ENCODE measurements at regions not wholly inside any gene's neighbourhood (a gene's known extent, or its start where the extent isn't known, plus 50 kb on each side); places are given as distances from the start of the nearest gene placed in this dataset.

DNA sequence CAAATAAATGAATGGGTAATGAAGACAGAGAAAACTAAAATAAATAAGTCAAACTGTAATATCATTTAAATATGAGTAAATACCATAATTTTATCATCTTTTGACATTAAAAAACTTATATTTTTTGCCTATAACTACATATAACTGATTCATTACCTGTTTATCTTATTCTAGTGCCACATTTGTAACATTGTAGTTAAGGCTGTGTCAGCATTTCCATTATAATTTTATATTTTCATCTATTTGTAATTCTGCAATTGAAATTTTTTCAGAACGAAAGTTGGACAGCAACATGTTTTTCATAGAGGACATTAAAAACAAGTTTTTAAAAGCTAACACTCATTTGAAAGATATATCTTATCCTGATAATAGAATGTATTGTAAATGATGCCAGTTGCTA lies 1286.5 kb downstream of the LRFN5 start:
- Histone ChIP-seq H3K27ac (ENCODE audit: low read length) (no peak overlapping the region), H3K4me1 (ENCODE audit: control insufficient read depth, insufficient read depth, low read length) (no peaks in the 10 kb centered on the region), H3K9me3 (ENCODE audit: control insufficient read depth, low read depth, low read length) (no peaks in the 10 kb centered on the region), H3K4me3 (ENCODE audit: low read length) (no peak overlapping the region), H3K36me3 (ENCODE audit: control insufficient read depth, insufficient read depth, low read length) (no peaks in the 10 kb centered on the region), H3K27me3 (ENCODE audit: control insufficient read depth, insufficient read depth, low read length) (no peaks in the 10 kb centered on the region)
- DNase-seq, result no peak
- no CpG with 5 or more reads among the region's 1 CpG for WGBS (ENCODE audit: insufficient coverage, low lambda C conversion rate)

DNA sequence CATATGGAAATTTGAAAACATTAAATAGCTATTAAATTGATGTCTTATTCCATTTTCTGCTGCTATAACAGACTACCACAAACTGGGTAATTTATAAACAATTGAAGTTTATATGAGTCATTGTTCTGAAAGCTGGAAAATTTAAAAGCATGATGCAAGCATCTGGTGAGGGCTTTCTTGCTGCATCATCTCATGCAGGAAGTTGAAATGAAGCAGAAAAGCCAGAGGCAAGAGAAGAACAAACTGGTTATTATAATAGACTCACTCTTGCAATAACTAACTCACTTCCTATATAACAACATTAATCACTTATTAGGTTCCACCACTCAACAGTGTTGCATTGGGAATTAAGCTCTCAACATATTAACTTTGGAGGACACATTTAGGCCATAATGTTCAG lies 1277.4 kb downstream of the LRFN5 start:
- no peak overlapping the region for H3K4me3 ChIP-seq (ENCODE audit: low read length)
- no peaks in the 10 kb centered on the region for H3K27me3 ChIP-seq (ENCODE audit: control insufficient read depth, insufficient read depth, low read length)
- H3K4me1 ChIP-seq (ENCODE audit: control insufficient read depth, insufficient read depth, low read length), result no peaks in the 10 kb centered on the region
- DNase-seq, result no peak
- H3K9me3 ChIP-seq (ENCODE audit: control insufficient read depth, low read depth, low read length), result no peaks in the 10 kb centered on the region
- no peaks in the 10 kb centered on the region for H3K36me3 ChIP-seq (ENCODE audit: control insufficient read depth, insufficient read depth, low read length)
- H3K27ac ChIP-seq (ENCODE audit: low read length), result no peak overlapping the region

DNA sequence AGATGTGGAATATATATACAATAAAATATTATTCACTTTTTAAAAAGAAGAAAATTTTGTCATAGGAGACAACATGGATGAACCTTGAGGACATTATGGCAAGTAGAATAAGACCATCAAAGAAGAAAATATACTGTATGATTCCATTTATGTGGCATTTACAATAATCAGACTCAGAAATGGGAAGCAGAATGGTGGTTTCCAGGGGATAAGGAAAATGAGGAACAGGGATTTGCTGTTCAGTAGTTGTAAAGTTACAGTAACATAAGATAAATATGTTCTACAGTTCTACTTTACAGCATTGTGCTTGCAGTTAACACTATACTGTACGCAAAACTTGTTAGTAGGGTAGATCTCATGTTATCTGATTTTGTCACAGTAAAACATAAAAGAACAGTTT lies 1271.0 kb downstream of the LRFN5 start:
- DNase-seq, result no peak
- no peaks in the 10 kb centered on the region for H3K4me1 ChIP-seq (ENCODE audit: control insufficient read depth, insufficient read depth, low read length)
- no peaks in the 10 kb centered on the region for H3K9me3 ChIP-seq (ENCODE audit: control insufficient read depth, low read depth, low read length)
- no peaks in the 10 kb centered on the region for H3K36me3 ChIP-seq (ENCODE audit: control insufficient read depth, insufficient read depth, low read length)
- 100% methylated on average over 1 of the region's 1 CpG for WGBS (ENCODE audit: insufficient coverage, low lambda C conversion rate)
- no peak overlapping the region for H3K27ac ChIP-seq (ENCODE audit: low read length)
- H3K27me3 ChIP-seq (ENCODE audit: control insufficient read depth, insufficient read depth, low read length), result no peaks in the 10 kb centered on the region
- H3K4me3 ChIP-seq (ENCODE audit: low read length), result no peak overlapping the region

DNA sequence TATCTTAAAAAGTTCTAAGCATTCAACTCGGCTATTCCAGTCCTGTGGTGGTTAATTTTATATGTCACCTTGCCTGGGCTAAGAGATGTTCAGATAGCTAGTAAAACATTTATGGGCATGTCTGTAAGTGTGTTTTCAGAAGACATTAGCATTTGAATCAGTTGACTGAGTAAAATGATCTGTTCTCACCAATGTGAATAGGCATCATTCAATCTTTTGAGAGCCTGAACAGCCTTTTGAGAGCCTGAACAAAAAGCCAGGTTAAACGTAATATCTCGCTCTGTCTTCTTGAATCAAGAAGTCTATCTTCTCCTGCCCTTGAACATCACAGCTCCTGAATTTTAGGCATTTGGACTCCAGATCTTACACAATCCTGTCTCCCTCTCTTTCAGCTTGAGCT lies 1266.1 kb downstream of the LRFN5 start:
- Histone ChIP-seq H3K4me1 (ENCODE audit: control insufficient read depth, insufficient read depth, low read length) (no peaks in the 10 kb centered on the region), H3K27ac (ENCODE audit: low read length) (no peak overlapping the region), H3K4me3 (ENCODE audit: low read length) (no peak overlapping the region), H3K27me3 (ENCODE audit: control insufficient read depth, insufficient read depth, low read length) (no peaks in the 10 kb centered on the region), H3K9me3 (ENCODE audit: control insufficient read depth, low read depth, low read length) (peaks cover 3% of the 10 kb centered on the region), H3K36me3 (ENCODE audit: control insufficient read depth, insufficient read depth, low read length) (no peaks in the 10 kb centered on the region)
- 40% methylated on average over 1 of the region's 3 CpGs for whole genome bisulfite sequencing (ENCODE audit: insufficient coverage, low lambda C conversion rate)
- no peak for DNase-seq

DNA sequence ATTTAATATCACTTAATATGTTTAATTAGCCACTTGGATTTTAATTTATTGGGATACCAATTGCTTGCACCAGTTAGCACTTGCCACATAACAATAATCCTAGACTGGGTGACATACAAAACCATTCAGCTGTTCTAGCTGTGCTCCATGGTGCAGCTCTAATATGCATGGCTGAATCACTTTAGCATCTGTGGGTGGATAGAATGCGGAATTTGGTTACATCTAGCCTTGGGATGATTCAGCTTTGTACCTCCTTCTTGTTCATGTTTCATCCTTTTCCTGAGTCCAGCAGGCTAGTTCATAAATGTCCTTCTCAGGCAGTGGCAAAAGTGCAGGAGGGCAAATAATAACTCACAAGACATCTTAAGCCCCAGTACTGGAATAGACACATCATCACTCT lies 1263.0 kb downstream of the LRFN5 start:
- no peak overlapping the region for H3K27ac ChIP-seq (ENCODE audit: low read length)
- no peak for DNase-seq
- H3K27me3 ChIP-seq (ENCODE audit: control insufficient read depth, insufficient read depth, low read length), result no peaks in the 10 kb centered on the region
- no peaks in the 10 kb centered on the region for H3K4me1 ChIP-seq (ENCODE audit: control insufficient read depth, insufficient read depth, low read length)
- 100% methylated on average over 1 of the region's 1 CpG for WGBS (ENCODE audit: insufficient coverage, low lambda C conversion rate)
- H3K4me3 ChIP-seq (ENCODE audit: low read length), result no peak overlapping the region
- H3K9me3 ChIP-seq (ENCODE audit: control insufficient read depth, low read depth, low read length), result peaks cover 3% of the 10 kb centered on the region
- no peaks in the 10 kb centered on the region for H3K36me3 ChIP-seq (ENCODE audit: control insufficient read depth, insufficient read depth, low read length)

DNA sequence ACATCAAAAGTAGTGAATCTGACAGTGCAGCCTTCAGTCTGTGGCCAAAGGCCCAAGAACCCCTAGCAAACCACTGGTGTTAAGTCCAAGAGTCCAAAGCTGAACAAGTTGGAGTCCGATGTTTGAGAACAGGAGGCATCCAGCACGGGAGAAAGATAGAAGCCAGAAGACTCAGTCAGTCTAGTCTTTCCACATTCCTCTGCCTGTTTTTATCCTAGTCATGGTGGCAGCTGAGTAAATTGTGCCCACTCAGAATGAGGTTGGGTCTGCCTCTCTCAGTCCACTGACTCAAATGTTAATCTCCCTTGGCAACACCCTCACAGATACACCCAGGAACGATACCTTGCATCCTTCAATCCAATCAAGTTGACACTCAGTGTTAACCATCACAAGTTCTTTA lies 1255.4 kb downstream of the LRFN5 start:
- no CpG with 5 or more reads among the region's 3 CpGs for WGBS (ENCODE audit: insufficient coverage, low lambda C conversion rate)
- Histone ChIP-seq H3K4me3 (ENCODE audit: low read length) (no peak overlapping the region), H3K9me3 (ENCODE audit: control insufficient read depth, low read depth, low read length) (no peaks in the 10 kb centered on the region), H3K4me1 (ENCODE audit: control insufficient read depth, insufficient read depth, low read length) (no peaks in the 10 kb centered on the region), H3K27ac (ENCODE audit: low read length) (no peak overlapping the region), H3K27me3 (ENCODE audit: control insufficient read depth, insufficient read depth, low read length) (no peaks in the 10 kb centered on the region), H3K36me3 (ENCODE audit: control insufficient read depth, insufficient read depth, low read length) (no peaks in the 10 kb centered on the region)
- DNase-seq, result no peak

DNA sequence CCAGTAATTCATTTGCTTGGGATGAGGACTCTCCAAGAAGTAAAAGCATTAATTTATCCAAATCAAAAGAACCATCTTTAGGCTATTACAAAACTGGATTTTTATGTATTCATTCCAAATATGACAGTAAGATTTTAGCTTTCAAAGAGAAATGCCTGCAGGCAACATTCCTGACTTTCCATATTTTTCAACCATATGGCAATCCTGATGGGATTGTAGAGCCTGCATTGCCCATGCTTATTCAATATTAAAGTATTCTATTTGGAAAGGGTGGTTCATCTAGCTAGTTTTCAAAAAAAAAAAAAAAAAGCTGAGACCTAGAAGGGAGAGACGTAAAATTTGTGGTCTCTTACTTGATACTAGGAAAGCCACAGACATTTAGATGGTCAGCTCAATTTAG lies 1253.7 kb downstream of the LRFN5 start:
- Histone ChIP-seq H3K36me3 (ENCODE audit: control insufficient read depth, insufficient read depth, low read length) (no peaks in the 10 kb centered on the region), H3K4me1 (ENCODE audit: control insufficient read depth, insufficient read depth, low read length) (no peaks in the 10 kb centered on the region), H3K9me3 (ENCODE audit: control insufficient read depth, low read depth, low read length) (no peaks in the 10 kb centered on the region), H3K27me3 (ENCODE audit: control insufficient read depth, insufficient read depth, low read length) (no peaks in the 10 kb centered on the region), H3K27ac (ENCODE audit: low read length) (no peak overlapping the region), H3K4me3 (ENCODE audit: low read length) (no peak overlapping the region)
- DNase-seq, result no peak
- no CpG with 5 or more reads among the region's 1 CpG for WGBS (ENCODE audit: insufficient coverage, low lambda C conversion rate)

DNA sequence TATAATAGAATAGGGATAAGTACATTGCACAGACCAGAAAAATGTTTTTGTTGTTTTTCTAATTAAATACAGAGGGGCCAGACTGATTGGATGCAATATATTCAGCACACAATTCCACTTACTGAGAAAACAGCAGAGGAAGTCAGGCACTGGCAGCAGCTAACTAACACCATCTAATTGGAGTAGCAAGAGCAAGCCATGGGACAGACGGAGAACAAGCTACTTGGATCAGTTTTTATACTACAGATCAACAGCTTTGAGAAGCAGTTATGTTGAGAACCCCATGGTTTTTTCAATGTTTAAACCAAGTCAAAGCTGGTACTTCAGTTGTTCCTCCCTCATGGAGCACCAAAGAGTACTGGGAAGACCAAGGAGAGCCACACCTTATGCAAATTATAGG lies 1249.4 kb downstream of the LRFN5 start:
- H3K9me3 ChIP-seq (ENCODE audit: control insufficient read depth, low read depth, low read length), result no peaks in the 10 kb centered on the region
- no peaks in the 10 kb centered on the region for H3K4me1 ChIP-seq (ENCODE audit: control insufficient read depth, insufficient read depth, low read length)
- H3K4me3 ChIP-seq (ENCODE audit: low read length), result no peak overlapping the region
- H3K36me3 ChIP-seq (ENCODE audit: control insufficient read depth, insufficient read depth, low read length), result no peaks in the 10 kb centered on the region
- no CpG with 5 or more reads among the region's 1 CpG for WGBS (ENCODE audit: insufficient coverage, low lambda C conversion rate)
- DNase-seq, result no peak
- H3K27me3 ChIP-seq (ENCODE audit: control insufficient read depth, insufficient read depth, low read length), result no peaks in the 10 kb centered on the region
- no peak overlapping the region for H3K27ac ChIP-seq (ENCODE audit: low read length)

DNA sequence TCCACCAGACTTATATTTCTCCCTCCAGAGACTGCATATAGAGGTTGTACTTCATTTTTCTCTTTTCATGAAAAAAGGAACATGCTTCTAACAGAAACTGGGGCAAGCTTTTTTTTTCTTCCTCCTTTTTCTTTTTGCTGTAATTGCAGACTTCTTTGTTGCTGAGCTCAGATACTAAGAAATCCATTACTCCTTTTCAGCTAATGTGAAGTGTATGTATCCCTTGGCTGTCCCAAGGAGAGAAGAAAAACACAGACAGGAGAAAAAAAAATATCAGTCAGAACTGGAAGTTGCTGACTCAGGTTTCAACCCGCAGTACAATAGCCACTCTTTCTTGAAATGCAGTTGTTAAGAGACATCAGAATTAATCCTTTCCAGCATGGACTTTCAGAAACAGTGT lies 1248.4 kb downstream of the LRFN5 start:
- no peaks in the 10 kb centered on the region for H3K27me3 ChIP-seq (ENCODE audit: control insufficient read depth, insufficient read depth, low read length)
- H3K36me3 ChIP-seq (ENCODE audit: control insufficient read depth, insufficient read depth, low read length), result no peaks in the 10 kb centered on the region
- H3K4me1 ChIP-seq (ENCODE audit: control insufficient read depth, insufficient read depth, low read length), result no peaks in the 10 kb centered on the region
- no peak overlapping the region for H3K27ac ChIP-seq (ENCODE audit: low read length)
- no peak overlapping the region for H3K4me3 ChIP-seq (ENCODE audit: low read length)
- no CpG with 5 or more reads among the region's 1 CpG for WGBS (ENCODE audit: insufficient coverage, low lambda C conversion rate)
- no peaks in the 10 kb centered on the region for H3K9me3 ChIP-seq (ENCODE audit: control insufficient read depth, low read depth, low read length)
- DNase-seq, result no peak

DNA sequence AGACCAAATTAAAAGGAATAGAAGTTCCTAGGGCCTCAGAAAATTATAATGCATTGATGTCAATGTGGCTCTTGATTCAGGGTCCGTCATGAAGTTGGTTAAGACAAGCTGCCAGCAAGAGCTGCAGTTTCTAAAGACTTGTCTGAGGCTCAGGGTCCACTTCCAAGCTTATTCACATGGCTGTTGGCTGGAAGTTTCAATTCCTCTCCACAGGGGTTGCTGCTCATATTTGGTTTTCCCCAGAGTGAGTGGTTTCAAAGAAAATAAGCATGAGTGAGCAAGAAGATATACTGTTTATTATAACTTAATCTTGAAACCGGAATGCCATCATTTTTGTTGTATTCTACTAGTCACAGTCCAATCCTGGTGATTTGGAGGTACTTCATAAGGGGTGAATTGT lies 1247.4 kb downstream of the LRFN5 start:
- H3K4me3 ChIP-seq (ENCODE audit: low read length), result no peak overlapping the region
- H3K27ac ChIP-seq (ENCODE audit: low read length), result no peak overlapping the region
- H3K36me3 ChIP-seq (ENCODE audit: control insufficient read depth, insufficient read depth, low read length), result no peaks in the 10 kb centered on the region
- no CpG with 5 or more reads among the region's 2 CpGs for WGBS (ENCODE audit: insufficient coverage, low lambda C conversion rate)
- no peaks in the 10 kb centered on the region for H3K9me3 ChIP-seq (ENCODE audit: control insufficient read depth, low read depth, low read length)
- H3K27me3 ChIP-seq (ENCODE audit: control insufficient read depth, insufficient read depth, low read length), result no peaks in the 10 kb centered on the region
- no peaks in the 10 kb centered on the region for H3K4me1 ChIP-seq (ENCODE audit: control insufficient read depth, insufficient read depth, low read length)
- no peak for DNase-seq

DNA sequence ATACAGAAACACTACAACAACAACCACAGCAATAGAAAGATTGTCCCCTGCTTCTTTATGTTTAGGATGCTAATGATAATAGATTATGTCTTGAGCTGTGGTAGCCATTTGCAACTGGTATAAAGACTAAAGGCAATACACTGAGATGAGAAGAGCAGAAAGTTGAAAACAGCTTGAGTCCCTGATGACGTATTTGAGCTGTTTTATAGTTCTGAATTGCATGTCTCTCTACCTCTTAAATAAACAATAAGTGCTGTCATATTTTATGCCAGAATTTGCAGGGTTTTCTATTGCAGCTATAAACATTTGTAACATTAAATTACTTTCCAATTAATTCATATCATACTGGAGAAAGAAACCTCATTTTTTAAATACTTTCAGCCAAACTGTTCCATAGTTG lies 1242.0 kb downstream of the LRFN5 start:
- Histone ChIP-seq H3K27ac (ENCODE audit: low read length) (no peak overlapping the region), H3K4me1 (ENCODE audit: control insufficient read depth, insufficient read depth, low read length) (no peaks in the 10 kb centered on the region), H3K27me3 (ENCODE audit: control insufficient read depth, insufficient read depth, low read length) (no peaks in the 10 kb centered on the region), H3K9me3 (ENCODE audit: control insufficient read depth, low read depth, low read length) (no peaks in the 10 kb centered on the region), H3K4me3 (ENCODE audit: low read length) (no peak overlapping the region), H3K36me3 (ENCODE audit: control insufficient read depth, insufficient read depth, low read length) (no peaks in the 10 kb centered on the region)
- 29% methylated on average over 1 of the region's 1 CpG for WGBS (ENCODE audit: insufficient coverage, low lambda C conversion rate)
- no peak for DNase-seq

Measured in large intestine (tissue), 3 donors.